8988T (cell line): ENCODE measurements at regions not wholly inside any gene's neighbourhood (a gene's known extent, or its start where the extent isn't known, plus 50 kb on each side); places are given as distances from the start of the nearest gene placed in this dataset.
"Not testable (repeated sequence)": the region's sequence is repeated elsewhere in the genome, so short reads cannot be mapped to it uniquely, and the experiment has no call there.

ENCODE experiments used
- DNase-seq: peaks from one replicate; pipeline ENCODE4 v3.0.0; 2011

GRCh38 chr11:87866951-87867350 is 308.3 kb downstream of the RAB38 start:
- no peak for DNase-seq

GRCh38 chr11:87861030-87861429 is 314.2 kb downstream of the RAB38 start:
- no peak for DNase-seq

GRCh38 chr11:87859636-87860035 is 315.6 kb downstream of the RAB38 start:
- no peak for DNase-seq

GRCh38 chr11:87851827-87852226 is 323.4 kb downstream of the RAB38 start:
- no peak for DNase-seq

- DNase-seq: no peak
Observed at GRCh38 chr11:87851234-87851633, 324.0 kb downstream of the RAB38 start.

GRCh38 chr11:87849216-87849615 is 326.0 kb downstream of the RAB38 start:
- DNase-seq: no peak

GRCh38 chr11:87840786-87841185 is 334.5 kb downstream of the RAB38 start:
- DNase-seq: no peak

- DNase-seq: no peak
Observed at GRCh38 chr11:87832211-87832610, 343.0 kb downstream of the RAB38 start.

- no peak for DNase-seq
Observed at GRCh38 chr11:87820011-87820410, 355.2 kb downstream of the RAB38 start.

GRCh38 chr11:87819151-87819550 is 356.1 kb downstream of the RAB38 start:
- no peak for DNase-seq

GRCh38 chr11:87812571-87813365 is 362.5 kb downstream of the RAB38 start:
- DNase-seq: no peak

GRCh38 chr11:87810486-87810885 is 364.8 kb downstream of the RAB38 start:
- no peak for DNase-seq

GRCh38 chr11:87809256-87809655 is 366.0 kb downstream of the RAB38 start:
- DNase-seq: no peak

GRCh38 chr11:87804176-87804575 is 371.1 kb downstream of the RAB38 start:
- no peak for DNase-seq

- DNase-seq: no peak
Observed at GRCh38 chr11:87803748-87804147, 371.5 kb downstream of the RAB38 start.

GRCh38 chr11:87784862-87785261 is 390.4 kb downstream of the RAB38 start:
- DNase-seq: not testable (repeated sequence)

GRCh38 chr11:87780068-87780413 is 395.2 kb downstream of the RAB38 start:
- no peak for DNase-seq

GRCh38 chr11:87779276-87780067 is 395.8 kb downstream of the RAB38 start:
- no peak for DNase-seq

- no peak for DNase-seq
Observed at GRCh38 chr11:87778357-87778756, 396.9 kb downstream of the RAB38 start.

GRCh38 chr11:87775036-87775435 is 400.2 kb downstream of the RAB38 start:
- no peak for DNase-seq

GRCh38 chr11:87769661-87770060 is 405.6 kb downstream of the RAB38 start:
- no peak for DNase-seq

GRCh38 chr11:87767615-87768014 is 407.6 kb downstream of the RAB38 start:
- no peak for DNase-seq

- DNase-seq: not testable (repeated sequence)
Observed at GRCh38 chr11:87764075-87764474, 411.2 kb downstream of the RAB38 start.

GRCh38 chr11:87754685-87755084 is 420.6 kb downstream of the RAB38 start:
- no peak for DNase-seq
